ENCODE measurements at regions not wholly inside any gene's neighbourhood (a gene's known extent, or its start where the extent isn't known, plus 50 kb on each side); places are given as distances from the start of the nearest gene placed in this dataset.
A peak's percentile ranks its signal among the peaks of the same experiment; 100 is the strongest.
"Not testable (repeated sequence)": the region's sequence is repeated elsewhere in the genome, so short reads cannot be mapped to it uniquely, and the experiment has no call there.

DNA sequence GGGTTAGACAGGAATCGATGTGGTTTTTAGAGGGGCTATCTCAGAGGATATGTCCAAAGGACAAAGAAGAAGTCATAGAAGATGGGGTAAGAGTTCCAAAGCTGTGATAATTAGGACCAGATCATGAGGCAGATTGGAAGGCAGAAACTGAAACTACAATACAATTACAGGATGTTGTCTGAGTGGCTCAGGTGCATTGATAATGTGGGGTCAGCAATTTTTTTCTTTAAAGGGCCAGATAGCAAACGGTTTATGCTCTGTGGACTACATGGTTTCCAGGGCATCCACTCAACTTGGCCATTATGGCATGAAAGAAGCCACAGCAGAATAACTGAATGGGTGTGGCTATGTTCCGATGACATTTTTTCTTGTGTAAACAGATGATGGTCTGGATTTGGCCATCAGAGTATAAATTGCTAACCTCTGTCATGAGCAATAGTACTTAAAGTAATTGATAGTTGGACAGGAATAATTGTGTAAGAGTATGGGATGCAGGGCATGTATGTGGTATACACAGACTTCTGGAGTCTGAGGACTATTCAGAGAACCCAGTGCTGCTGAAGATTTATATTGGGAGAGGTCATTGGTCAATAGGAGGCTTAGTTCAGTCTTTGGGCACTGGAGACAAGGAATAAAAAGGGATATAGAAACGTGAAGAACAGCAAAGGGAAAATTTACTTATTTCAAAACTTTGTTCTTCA lies 198.4 kb upstream of the ADGRL4 start:
- H3K4me3 ChIP-seq (ENCODE audit: low read depth, low read length), result no peak overlapping the region
- peak; percentile 13 for DNase-seq (ENCODE audit: low read depth)

DNA sequence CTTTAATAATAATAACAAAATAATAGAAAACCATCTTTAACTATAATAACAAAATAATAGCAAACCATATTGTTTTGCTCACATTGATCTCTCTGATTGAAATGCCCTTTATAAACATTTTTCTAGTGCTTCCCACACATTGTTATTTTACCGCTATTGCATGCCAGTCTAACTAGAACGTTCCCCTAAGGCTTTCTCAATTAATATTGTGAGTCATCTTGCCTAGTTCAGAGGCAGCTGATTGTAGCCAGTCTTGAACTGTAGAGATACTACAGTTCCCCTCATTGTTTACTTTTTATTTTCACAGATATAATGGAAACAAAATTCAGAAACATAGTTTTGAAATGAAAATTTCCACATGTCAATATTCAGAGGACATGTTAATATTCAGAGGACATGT lies 192.3 kb upstream of the ADGRL4 start:
- peak; percentile 24 for DNase-seq (ENCODE audit: low read depth)
- no peak overlapping the region for H3K4me3 ChIP-seq (ENCODE audit: low read depth, low read length)

DNA sequence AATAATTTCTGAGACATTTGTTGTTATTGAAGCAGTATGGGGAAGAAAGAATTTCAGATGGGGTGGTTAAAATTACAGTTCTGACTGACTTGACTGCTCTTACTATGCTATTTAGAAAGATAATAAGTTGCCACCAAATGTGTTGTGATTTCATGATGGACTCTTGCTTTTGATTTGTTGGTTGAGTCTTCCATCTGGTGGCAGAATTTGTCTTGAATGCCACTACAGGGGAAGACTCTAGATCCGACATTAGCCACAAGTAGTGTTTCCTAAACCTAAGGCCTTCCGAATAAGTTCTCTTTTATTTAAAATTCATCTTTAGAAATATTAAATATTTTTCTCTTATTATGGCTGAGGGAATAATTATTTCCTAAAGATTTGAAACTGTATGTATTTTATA lies 190.9 kb upstream of the ADGRL4 start:
- DNase-seq (ENCODE audit: low read depth), result no peak
- H3K4me3 ChIP-seq (ENCODE audit: low read depth, low read length), result no peak overlapping the region

DNA sequence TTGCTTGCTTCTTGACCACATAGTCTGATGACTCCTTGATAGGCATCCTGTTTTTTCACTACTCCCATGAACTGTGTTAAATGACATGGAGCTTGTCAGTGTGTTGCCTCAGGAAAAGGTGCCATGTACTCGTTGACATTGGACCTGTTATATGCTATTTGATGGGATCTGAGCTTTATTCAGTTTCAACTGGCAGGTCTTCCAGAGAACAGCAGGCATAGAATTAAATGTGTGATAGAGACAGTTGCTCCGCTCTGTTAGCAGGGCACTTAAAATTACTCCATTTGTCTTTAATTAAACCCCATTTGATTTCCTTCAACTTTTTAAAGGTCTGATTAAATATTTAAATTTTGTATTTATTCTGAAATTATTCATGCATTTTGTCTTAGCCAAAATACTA lies 189.7 kb upstream of the ADGRL4 start:
- DNase-seq (ENCODE audit: low read depth), result no peak
- no peak overlapping the region for H3K4me3 ChIP-seq (ENCODE audit: low read depth, low read length)

DNA sequence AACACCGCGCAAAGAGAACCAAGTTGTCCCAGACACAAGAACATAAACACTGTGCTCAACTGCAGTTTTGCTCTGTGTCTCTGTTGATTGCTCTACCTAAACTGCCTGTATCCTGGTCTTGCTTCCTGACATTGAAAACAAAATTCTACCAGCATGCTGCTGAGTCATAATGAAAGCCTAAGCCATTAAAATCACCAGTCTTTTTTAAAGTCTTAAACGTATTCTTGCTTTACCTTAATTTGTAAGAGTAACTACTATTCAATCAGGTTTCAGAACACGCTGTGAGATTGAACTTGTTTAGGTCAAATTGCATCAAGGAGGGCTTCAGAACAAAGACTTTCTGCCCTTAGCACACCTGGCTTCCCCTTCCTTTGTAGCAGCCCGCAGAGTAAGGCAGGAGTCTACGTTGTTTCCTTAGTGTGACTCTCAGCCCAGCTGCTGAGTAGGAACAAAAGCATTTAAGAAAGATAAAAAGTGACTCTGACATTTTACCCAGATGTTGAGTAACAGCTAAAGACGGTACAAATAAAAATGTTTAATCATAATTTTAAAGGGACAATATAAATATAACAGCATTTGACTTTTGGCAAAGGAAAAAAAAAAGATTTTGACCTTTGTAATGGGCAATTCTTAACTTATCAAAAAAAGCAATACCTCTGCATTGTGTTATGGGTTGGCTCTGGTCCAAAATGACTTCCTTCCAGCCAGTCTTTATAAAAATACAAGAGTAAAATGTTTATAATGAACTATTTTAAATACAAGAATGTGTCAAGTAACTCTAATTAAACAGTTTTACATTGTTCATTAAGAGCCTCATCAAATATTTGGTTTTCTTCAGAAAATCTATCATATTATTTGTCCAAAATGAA lies 186.9 kb upstream of the ADGRL4 start:
- peak overlapping the region; percentile 5 for H3K4me3 ChIP-seq (ENCODE audit: low read depth, low read length)
- DNase-seq (ENCODE audit: low read depth), result peak; percentile 29

DNA sequence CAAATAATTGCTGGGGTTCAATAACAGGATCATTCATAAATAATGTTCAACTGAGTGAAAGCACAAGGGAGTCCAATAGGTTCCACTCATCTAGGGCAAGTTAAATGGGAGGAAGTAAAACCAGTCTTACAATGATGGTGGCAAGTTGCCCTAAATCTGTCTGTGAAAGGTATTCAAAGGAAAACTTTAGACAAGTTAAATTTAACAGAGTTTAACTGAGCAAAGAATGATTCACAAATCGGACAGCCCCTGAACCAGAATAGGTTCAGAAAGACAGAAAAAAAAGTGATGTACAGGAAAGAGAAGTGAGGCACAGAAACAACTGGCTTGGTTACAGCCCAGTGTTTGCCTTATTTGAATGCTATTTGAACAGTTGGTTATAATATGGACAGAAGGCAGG lies 183.5 kb upstream of the ADGRL4 start:
- no peak for DNase-seq (ENCODE audit: low read depth)
- H3K4me3 ChIP-seq (ENCODE audit: low read depth, low read length), result no peak overlapping the region

DNA sequence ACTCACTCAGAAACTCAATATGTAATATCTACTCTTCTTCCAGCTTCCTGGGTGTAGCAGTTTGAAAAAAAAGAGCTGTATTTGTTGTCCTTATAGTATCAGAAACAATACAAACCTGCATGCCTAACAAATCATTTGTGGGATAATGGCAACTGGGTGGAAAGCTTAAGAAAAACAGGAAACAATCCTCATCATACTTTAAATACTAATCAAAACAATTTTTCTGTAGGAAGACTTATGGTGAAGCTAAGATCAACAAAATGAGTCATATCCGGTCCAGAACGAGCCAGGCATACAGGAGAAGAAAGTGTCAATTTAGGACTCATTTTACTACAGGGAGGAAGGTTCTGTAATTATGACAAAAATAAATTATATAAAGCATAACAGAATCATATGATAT lies 181.8 kb upstream of the ADGRL4 start:
- no peak overlapping the region for H3K4me3 ChIP-seq (ENCODE audit: low read depth, low read length)
- DNase-seq (ENCODE audit: low read depth), result peak; percentile 12

DNA sequence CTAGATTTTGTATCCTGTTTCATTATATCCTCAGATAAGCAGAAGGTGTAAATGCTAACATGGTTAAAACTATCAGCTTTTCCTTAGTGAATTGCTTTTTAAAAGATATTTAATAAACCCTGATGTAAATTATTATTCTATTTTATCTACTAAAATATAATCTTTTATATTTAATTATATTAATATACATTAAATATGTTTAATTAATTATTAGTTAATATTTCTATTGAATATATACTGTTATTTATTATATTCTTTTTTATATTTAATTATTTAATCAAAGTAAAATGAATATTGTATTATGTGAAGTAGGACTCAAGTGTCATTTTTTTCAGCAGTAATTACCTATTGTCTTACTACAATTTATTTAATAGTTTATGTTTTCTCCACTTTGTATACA lies 179.7 kb upstream of the ADGRL4 start:
- no peak overlapping the region for H3K4me3 ChIP-seq (ENCODE audit: low read depth, low read length)
- no peak for DNase-seq (ENCODE audit: low read depth)

DNA sequence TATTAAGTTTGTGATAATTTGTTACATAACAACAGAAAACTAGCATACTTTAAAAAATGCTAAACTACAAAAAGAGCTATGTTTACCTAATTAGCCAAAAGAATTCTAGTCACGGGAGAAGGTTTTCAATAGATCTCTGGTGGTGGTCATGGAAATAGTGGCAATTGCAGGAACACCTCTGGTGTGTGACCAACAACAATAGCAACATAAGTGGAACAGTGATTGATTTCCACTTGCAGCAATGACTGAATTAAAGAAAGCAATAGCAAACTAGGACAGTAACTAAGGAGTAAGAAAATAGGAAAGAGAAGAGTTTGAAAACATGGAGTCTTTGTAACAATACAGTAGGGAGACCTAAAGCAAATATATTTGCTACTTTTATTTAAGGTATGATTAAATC lies 171.3 kb upstream of the ADGRL4 start:
- H3K4me3 ChIP-seq (ENCODE audit: low read depth, low read length), result no peak overlapping the region
- DNase-seq (ENCODE audit: low read depth), result no peak

DNA sequence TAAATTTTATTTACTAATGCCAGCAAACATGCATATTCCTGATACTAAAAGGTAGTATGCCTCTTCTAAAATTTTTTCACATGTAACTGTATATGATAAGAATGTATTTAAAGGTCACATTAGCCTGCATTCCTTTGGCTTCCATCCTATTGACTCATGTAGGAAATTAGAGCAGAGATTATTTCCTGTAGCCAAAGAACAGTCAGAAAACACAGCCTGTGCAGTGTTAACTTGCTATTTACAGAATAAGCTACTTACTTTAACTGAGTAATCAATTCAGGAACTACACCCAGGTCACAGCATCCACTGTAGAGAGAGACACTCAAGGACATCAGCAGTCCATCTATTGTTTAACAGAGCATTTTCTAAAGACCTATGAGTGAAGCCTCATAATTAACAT lies 154.5 kb upstream of the ADGRL4 start:
- no peak overlapping the region for H3K4me3 ChIP-seq (ENCODE audit: low read depth, low read length)
- DNase-seq (ENCODE audit: low read depth), result peak; percentile 16

DNA sequence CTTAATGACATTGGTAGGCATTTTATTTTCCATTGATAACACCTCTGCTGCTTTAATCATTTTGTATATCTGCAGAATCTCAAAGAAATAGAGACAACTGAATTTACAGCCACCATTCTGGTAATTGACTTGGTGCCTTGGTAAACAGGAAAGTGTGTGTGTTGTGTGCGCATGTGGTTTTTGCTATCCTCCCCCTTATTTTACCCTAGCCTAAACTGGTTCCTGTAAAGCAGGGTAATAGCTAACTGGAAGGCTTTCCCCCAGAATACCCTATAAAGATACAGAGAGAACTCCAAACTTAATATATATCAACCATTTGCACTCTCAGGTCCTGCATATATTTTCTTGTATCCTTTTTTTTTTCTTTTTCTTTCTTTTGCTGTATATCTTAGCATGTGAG lies 149.5 kb upstream of the ADGRL4 start:
- H3K4me3 ChIP-seq (ENCODE audit: low read depth, low read length), result no peak overlapping the region
- DNase-seq (ENCODE audit: low read depth), result no peak

DNA sequence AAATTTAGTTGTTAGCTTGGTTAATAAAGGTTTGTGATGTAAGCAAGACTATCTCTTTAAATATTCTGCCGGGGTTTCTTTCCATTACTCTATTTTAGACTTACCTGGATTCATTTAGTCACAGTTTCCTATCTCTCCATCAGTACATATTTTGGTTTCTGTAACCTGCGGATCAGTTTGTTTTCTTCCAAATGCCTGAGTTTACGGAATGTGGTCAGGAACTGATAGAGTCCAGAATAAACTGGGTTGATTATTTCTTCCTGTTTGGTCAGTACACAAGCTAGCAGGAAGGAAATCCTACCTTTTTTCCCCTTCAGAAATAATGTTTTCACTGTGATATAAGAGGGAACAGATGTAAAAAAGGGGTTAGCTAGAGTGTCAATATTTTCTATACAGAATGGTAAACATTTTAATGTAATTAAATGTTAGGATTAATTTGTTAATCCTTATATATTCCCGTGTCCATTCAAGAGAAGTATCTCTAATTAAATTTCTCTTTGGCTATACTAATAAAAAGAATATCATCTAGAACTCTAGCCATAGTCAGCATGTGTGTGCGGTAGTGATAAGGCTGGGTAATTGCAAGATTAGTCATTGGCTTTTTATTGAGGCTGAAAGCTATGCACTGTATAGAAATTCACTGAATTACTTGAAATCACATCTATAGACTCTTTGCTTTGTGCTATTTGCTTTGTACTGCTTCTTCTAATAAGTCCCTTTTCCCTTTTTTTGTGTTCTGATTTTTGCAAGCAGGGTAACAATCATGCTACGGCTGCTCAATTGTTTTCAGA lies 144.7 kb upstream of the ADGRL4 start:
- no peak for DNase-seq (ENCODE audit: low read depth)
- H3K4me3 ChIP-seq (ENCODE audit: low read depth, low read length), result no peak overlapping the region

DNA sequence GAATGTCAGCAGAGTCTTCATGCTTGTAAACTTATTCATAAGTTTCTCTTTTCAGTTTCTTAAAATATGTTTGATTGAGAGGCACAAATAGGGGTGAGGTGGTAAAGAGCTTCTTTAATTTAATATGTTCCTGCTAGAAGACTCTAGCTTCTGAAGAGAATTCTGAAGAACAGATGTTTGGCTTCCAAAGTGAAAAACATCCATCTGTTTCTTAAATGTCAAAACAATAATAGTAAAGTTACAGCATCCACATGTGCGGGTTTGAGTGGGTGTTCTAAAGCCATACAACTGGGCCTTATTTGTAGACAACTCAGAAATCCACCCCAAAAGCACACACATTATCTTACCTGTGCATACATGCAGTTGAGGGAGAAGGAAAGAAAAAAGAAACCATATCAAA lies 144.0 kb upstream of the ADGRL4 start:
- DNase-seq (ENCODE audit: low read depth), result no peak
- no peak overlapping the region for H3K4me3 ChIP-seq (ENCODE audit: low read depth, low read length)

DNA sequence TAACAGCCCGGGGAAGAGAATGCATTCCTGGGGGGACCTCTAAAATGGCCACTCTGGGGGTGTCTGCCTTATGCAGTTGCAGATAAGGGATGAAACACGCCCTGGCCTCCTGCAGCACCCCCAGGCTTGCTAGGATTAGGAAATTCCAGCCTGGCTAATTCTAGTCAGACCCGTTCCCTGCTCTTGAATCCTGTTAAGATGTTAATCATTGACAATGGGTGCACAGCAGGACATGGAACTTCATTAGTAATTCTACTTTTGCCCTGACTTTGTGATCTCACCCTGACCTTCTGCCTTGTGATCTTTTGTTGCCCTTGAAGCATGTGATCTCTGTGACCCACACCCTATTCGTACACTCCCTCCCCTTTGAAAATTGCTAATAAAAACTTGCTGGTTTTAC lies 131.7 kb upstream of the ADGRL4 start:
- not testable (repeated sequence) for H3K4me3 ChIP-seq (ENCODE audit: low read depth, low read length)

DNA sequence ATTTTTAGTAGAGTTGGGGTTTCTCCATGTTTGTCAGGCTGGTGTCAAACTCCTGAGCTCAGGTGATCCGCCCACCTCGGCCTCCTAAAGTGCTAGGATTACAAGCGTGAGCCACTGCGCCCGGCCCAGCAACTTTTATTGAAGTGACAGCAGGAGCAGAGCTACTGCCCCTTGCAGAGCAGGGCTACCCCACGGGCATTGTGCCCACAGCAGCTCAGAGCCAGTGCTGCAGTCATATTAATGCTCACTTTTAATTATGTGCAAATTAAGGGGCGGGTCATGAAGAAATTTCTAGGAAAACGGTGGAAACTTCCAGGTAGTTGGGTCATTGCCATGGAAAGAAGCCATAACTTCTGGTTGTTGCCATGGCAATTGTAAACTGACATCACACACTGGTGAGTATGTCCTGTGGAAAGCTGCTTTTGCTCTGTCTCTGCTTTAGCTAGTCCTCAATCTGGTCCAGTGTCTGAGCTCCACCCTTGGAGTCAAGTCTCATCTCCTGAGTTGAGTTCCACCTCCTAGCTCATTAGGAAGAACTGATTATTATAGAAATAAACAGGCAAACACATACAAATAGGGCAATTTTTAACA lies 127.3 kb upstream of the ADGRL4 start:
- no peak overlapping the region for H3K4me3 ChIP-seq (ENCODE audit: low read depth, low read length)
- DNase-seq (ENCODE audit: low read depth), result no peak

More for the DNA sequence above, 131.7 kb upstream of the ADGRL4 start:
- DNase-seq (ENCODE audit: low read depth), result not testable (repeated sequence)

DNA sequence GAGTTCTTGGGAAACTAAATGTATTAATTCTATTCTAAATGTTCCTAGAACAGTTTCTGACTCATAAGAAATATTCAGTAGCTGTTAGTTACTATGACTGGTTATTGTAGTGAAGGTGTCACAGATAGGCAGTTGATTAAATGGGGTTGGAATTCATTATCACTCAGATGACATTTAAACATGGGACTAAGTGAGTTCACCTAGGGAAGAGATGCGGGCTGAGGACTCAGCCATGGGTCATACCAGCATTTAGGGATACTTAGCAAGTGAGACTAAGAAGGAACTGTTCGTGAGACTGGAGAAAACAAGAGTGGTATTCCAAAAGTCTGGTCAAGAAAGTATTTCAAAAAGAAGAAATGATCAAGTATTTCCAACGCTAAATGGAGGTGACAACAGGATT lies 125.1 kb upstream of the ADGRL4 start:
- no peak for DNase-seq (ENCODE audit: low read depth)
- no peak overlapping the region for H3K4me3 ChIP-seq (ENCODE audit: low read depth, low read length)

DNA sequence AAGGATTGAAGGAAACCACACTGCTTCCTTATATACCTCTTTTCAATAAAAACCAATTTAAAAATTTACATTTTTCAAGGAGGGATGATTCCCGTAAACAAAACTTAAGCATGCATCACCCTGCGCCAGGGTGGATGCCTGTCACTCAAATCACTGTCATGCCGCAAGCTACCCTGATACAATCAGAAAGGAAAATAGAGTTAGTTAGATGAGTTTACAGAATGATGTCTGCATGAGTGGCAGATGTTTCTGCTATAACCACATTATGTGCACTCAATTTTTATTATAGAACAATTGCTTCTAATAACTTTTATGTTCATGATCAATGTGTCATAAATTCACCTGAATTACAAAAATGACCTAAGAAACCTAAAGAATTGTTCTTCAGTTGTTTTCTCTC lies 123.4 kb upstream of the ADGRL4 start:
- no peak for DNase-seq (ENCODE audit: low read depth)
- H3K4me3 ChIP-seq (ENCODE audit: low read depth, low read length), result no peak overlapping the region

DNA sequence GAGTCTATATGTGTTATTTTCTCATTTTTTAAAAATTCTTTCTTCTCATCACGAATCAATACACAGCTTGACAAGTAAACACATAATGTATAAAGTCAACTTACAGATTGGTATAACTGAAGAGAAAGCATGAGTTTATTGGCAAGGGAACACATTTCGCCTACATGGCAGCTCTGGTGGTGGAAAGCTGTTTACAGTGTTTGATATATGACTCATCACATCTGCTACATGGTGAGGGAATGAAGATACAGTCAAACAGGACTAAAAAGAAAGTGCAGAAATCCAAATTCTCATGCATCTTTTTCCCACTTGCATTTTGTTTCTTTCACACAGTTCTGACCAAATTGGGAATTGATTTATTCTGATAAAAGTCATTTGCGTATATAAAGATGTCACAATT lies 122.2 kb upstream of the ADGRL4 start:
- DNase-seq (ENCODE audit: low read depth), result peak; percentile 79
- H3K4me3 ChIP-seq (ENCODE audit: low read depth, low read length), result no peak overlapping the region

DNA sequence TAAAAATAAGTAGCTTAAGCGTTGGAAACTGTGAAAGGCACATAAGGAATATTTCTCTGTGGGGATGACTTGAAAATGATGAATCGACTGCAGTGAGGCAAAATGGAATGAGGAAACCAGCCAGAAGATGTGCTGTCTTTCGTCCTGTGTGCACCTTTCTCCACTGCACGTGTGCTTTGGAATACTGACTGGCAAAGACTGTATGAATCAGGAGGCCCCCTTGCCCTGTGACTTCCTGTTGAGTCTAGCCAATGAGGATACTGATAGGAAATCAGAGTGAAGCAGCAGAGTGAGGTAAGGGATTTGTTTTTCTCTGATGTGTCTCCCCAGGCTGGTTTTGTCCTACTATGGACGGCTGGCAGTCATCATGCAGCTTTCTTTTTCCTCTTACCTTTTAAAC lies 118.2 kb upstream of the ADGRL4 start:
- DNase-seq (ENCODE audit: low read depth), result no peak
- H3K4me3 ChIP-seq (ENCODE audit: low read depth, low read length), result no peak overlapping the region

DNA sequence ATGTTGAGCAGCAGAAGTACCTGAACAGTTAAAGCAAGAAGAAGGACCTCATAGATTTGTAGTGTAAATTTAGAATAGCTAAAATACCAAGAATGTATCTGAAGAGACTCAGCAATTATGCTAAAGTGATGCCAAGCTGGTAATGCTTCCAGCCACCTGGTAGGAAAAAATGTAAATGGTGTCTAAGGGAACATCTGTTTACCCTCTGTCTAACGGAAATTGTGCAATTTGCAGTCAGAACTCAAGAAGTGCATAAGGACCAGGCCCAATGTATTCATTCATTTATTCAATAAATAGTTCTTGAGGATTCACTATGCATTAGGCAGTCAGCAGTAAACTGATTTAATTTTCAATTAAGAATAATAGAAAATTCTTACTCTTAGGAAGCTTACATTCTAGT lies 116.0 kb upstream of the ADGRL4 start:
- DNase-seq (ENCODE audit: low read depth), result no peak
- H3K4me3 ChIP-seq (ENCODE audit: low read depth, low read length), result no peak overlapping the region

Data from skeletal muscle cell (primary cell).